HG03558 (cell line): ENCODE measurements at regions not wholly inside any gene's neighbourhood (a gene's known extent, or its start where the extent isn't known, plus 50 kb on each side); places are given as distances from the start of the nearest gene placed in this dataset.

Experiments
- ATAC-seq: cut with Tn5 transposase; IDR thresholded peaks from one replicate; pipeline ENCODE4 v1.9.1; 2021; ENCODE audit warnings: moderate number of reproducible peaks; ENCODE audit not compliant: unreplicated experiment; ENCODE audit errors: extremely low read depth

DNA sequence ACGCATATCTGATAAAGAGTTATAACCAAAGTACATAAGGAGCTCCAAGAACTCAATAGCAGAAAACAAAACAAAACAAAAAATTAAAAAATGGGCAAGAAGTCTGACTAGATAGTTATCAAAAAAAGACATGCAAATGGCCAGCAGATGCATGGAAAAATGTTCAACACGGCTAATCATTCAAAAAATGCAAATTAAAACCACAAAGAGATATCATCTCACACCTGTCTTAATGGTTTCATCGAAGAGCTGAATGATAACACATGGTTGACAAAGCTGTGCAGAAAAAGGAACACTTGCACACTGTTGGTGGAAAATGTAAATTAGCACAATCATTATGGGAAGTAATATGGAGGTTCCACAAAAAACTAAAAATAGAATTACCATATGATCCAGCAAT lies 751.3 kb upstream of the POU3F3 start:
- ATAC-seq, result no peak

DNA sequence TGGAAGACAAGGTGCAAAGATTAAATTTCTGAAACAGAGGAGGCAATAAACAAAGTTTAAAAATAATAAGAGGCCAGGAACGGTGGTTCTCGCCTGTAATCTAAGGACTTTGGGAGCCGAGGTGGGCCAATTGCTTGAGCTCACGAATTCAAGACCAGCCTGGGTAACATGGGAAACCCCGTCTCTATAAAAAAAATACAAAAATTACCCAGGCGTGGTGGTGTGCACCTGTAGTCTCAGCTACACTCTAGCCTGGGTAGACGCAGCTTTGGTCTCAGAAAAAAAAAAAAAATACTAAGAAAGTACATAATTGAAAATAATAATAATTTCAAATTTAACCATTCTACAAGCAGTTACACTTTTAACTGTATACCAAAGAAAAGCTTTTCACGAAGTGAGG lies 744.6 kb upstream of the POU3F3 start:
- ATAC-seq, result no peak

DNA sequence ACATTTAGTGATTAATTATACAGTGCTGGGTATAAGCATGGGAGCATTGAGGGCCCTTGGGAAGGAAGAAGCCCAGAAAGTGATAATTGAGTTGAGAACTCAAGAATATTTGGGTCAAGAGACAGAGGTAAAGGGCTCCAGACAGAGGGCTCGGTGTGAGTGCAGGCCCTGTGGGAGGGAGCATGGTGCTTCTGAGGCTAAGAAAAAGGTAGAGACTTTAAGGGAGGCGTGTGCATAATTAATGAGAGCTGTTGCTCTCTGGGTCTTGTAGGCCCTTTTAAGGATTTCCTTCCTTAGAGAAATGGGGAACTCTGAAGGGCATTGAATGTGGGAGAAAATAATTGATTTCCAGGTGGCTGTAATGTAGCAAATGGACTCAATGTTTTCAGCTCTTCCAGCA lies 735.0 kb upstream of the POU3F3 start:
- ATAC-seq, result no peak

DNA sequence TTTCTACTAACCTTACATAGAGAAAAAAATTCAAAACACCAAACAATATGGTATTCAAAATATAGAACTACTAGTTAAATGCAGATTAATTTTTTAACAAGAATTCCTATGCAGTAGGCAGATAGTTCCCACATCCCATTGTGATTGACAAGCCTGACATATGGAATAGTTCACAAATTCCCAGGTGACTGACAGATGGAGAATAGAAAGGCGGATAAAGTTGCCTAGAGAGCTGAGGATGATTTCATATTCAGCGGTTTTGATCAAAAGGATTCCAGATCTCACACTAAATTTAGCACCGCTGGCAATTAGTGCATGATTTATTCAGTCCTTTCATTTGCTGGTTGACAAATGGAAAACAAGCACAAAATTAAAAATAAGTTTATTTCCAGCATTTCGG lies 733.7 kb upstream of the POU3F3 start:
- no peak for ATAC-seq

DNA sequence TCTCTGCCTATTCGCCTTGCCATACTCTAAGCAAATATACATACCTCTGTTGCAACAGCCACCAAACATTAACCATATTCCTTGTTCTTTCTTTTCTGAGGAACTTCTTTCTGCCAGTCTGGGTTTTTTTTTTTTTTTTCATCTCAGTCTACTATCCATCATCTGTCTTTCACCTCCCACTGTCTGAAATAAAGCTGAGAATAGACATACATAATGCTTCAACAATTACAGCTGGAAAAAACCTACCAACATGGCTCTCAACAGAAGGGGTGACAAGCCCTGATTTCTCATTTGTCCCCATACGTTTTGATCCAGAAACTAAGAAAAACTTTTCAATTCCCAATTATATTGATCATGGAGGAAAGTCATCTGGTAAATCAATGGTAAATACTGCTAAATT lies 728.8 kb upstream of the POU3F3 start:
- no peak for ATAC-seq

DNA sequence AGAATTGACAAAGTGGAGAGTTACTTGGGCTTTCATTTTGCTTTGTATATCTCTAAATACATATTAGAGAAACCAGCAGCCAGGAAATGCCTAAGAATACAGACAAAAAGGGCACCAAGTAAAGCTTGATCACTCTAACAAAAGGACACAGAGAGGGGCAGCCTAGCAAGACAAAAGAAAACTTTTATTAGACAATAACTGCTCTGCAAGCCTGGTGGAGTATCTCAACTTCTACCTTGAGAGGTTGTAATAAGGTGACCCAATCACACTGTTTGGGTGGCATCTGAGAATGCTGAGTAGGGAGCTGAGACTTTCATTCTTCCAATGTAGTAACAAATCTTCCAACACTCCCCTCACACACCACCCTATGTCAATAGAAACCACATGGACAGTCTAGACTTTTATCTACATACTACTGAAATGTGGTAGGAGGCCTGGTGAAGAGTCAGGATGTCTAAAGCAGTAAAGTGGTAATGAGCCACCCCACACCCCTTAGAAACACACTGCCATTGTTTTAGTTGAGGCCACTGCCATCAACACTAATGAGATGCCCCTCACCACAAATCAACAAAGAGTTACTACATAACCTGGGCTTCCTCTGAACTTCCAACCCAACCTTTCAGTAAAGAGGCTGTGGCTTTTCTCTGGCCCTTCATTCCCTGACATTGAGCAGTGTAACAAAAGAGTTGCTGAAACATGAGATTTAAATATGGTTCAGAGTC lies 726.7 kb upstream of the POU3F3 start:
- ATAC-seq, result no peak

DNA sequence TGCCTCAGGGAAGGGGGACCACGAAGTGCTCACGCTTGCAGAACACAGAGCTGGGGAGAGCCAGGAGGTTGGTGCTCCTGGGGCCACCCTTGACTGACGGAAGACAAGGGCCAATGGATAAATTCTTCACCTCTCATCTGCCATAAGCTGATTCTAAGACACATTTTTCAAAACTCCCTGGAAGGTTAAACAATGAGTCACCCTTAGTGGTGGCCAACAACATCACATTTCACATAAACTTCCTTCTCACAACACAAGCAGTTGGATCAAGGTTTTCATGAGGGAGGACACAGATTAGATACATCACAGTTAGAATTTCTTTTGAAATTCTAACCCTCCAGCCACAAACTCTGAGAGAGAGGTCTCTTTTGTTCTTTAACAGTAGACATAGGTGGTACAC lies 713.6 kb upstream of the POU3F3 start:
- no peak for ATAC-seq

DNA sequence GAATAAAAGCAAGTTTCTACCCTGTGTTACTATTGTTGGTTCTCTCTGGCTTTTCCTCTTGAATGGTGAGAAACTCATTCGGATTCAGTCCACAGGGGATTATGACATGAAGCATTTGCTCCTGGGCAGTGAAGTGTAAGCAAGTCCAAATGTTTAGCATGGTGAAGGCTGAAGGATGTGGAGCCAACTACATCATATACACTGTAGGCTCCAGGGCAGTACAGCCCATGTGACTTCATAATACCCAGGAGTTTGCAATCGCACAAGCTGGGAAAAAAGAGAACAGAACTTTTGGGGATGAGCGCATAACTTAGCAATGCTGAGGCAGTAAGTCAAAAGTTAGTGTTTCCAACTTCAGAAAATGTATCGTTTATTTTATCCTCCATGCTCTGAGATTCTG lies 695.7 kb upstream of the POU3F3 start:
- ATAC-seq, result no peak

DNA sequence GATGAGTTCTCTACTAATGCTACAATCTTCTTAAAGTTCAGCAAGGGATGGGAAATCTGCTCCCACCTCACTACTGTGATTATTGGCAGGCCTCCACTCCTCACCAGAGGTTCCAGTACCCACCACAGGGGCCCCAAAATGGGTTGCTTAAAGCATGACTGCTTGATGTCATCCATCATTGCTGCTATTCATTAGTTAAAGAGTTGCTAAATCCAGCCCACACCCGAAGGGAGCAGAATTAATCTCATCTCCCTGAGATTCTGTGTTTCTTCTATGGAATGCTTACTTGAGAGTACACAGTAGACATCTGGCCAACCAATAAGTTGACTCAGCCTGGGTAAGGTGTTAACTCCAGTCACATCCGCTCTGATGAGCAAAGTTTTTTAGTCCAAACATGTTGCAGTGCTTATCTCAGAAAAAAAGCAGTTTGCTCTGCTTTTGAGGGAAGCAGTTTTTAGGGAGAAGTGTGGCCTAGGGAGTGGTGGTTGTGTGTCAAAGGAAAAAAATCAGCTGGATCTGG lies 690.2 kb upstream of the POU3F3 start:
- no peak for ATAC-seq

DNA sequence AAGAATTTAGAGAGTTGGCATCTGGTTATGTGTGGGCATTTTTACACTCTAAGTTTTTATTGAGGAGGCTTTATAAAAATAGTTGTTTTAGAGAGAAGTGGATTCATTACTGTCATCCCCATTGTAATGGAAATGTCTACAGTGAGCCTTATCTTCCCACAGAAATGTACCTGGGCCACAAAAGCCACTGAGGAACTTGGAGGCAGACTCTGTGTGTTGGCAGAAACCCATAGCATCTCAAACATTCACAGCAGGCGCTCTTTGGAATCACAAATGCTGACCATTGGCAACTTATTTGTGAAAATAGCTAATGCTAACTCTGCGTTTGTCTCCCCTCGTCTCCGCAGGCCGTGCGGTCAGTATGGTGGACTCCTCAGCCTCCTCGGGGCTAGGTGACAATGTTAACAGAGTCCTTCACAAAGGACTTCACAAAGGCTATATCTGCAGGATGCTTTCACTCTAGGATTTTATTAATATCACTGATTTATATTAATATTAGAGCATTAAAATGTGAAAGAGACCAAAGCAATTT lies 689.1 kb upstream of the POU3F3 start:
- ATAC-seq, result no peak

DNA sequence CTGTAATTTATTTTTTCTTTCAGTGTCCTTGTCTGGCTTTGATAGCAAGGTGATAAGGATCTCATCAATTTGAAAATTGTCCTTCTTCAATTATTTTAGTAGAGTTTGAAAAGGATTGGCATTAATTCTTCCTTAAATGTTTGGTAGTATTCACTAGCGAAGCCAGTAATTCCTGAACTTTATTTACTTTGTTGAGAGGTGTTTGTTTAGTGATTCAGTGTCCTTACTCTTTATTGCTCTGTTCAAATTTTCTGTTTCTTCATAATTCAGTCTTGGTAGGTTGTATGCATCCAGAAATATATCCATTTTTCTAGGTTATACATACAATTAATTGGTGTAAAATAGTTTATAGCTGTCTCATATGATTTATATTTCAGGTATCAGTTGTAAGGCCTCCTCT lies 676.7 kb upstream of the POU3F3 start:
- ATAC-seq, result no peak

DNA sequence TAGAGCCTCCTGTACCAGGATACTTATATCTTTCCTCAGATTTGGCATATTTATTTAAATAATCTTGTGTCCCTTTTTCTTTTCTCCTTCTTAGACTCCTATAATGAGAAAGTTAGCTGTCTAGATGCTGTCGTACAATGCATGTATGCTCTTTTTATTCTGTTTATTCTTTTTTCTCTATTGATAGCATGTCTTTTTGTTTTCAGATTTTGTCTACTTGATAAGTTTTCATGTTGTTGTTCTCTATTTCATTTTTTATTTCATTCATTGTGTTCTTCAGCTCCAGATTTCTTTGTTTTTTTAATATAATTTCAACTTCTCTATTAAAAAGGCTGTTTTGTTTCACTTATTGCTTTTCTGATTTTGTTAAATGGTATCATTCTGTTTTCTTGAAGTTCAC lies 674.3 kb upstream of the POU3F3 start:
- no peak for ATAC-seq

DNA sequence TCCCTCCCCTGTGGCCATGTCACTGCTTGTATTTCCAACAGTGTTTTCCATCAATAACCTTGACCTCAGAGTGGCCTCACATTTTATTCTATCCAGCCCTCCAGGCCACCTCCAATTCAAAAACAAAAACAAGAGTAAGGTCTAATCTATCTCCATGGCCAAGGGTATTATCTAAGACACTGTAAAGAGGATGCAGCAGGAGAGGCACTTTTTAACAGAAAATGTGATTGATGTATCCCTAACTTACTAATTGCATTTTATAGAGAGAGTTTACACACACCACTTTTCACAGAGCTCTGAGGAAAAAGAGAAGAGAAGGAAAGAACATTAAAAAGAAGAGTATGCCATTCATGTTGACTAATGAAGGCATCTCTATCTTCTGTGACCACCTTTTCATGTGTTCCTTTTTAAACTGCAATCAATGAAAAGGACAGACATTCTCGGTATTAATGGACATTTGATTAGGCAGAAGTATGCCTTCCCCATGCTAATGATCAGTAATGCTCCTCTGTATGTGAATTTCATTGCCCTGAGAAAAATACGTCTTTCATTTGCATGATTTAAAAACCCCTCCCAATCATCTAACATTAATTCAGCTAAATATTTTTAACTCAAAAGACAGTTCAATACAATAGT lies 653.3 kb upstream of the POU3F3 start:
- no peak for ATAC-seq

DNA sequence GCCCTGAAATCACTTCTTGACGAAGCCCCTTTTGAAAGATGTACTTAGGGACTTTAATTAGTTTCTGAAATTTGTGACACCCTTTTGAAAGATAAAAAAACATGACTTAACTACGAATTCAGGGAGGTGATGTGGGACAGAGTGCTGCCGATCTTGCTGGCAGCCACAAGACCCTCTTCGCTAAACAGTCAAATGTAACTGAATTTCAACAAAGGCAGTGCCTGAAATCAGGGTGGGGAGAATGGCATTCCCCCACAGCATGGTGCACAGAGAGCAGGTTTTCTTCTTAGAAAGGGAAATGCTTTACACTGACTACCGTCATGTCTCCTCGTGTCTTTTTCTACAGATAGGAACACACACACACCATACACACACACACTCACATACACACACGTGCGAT lies 640.2 kb upstream of the POU3F3 start:
- ATAC-seq, result no peak

DNA sequence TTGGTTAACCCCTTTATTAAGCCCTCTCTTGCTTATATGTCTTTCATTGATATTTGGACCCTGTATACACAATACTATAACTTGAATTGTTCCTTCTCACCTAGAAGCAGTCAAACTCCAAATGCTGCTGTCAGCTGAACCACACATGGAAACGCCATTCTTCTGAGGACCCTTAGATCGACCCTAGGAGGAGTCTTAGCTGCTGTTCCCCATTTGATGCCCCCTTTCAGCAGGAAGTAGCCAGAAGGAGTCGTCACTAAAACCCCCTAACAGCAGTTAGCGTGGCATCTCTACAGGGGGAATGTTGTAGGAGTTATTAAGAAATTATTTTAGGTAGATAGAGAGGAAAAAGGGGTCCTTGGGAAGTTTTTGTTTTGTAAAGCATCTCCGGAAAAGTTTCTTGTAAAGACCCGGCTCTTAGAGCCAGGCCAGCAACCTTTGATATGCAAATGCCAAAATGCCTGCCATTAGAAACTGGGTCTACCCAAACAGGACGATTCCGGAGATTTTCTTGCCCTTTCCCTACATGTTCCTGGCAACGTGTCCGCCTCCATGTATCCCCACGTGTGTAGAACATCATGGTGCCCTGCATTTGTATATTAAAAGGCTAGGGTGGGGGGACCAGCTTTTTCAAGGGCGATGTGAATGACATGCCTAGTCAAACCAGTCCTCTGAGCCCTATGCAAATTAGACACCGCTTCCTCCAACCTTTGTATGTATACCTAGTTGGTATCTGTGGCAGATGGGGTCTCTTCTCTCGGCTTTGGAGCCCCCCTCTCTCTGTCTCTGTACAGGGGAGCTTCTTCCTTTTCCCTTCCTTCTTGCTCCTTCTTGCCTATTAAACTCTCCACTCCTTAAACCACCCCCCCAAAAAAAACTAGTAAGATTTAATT lies 638.4 kb upstream of the POU3F3 start:
- ATAC-seq, result no peak

DNA sequence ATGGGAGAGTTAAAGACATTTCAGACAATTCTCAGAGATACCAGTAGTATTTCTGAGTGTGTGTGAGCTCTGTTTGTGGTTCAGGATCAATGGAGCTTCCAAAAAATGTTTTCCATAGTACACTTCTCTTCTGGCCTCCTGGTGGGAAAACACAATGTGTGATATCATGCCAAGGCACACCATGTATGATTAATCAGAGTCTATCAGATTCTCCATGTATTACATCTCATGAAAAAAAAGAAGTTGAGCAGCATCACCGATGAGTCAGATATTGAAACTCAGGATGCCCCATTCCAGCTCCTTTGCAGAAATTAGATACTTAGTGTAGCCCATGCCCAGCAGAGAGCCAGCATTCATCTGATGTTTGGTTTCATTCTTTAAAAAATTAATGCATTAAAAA lies 620.3 kb upstream of the POU3F3 start:
- no peak for ATAC-seq

DNA sequence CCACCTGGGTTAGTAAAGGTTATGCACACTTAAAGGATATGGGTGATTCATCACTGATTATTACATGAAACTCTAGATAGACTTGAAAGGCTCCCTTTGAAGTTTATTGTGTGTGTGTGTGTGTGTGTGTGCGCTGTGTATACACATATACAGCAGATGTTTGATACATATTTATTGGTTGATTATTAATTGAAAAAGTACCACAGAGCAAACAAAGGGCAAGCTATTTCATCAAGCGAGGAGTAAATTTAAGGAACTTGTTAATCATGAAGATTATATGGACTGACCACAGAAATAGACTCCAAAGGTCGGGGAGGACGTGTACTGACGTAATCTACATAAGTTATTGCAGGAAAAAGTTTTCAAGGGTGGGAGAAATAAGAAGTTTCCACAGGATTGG lies 617.4 kb upstream of the POU3F3 start:
- no peak for ATAC-seq

DNA sequence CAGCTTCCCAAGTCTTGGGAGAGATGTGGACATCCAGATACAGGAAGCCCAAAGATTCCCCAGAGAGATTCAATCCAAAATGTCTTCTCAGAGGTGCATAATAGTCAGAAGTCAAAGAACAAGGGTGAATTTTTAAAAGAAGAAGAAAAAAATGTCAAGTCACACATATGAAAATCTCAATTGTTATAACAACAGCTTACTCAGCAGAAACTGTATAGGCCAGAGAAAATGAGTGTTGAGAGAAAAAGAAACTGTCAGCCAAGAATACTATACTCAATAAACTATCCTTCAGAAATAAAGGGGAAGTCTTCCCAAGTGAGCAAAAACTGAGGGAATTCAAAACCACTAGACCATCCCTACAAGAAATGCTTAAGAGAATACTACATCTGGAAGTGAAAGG lies 612.9 kb upstream of the POU3F3 start:
- ATAC-seq, result no peak

DNA sequence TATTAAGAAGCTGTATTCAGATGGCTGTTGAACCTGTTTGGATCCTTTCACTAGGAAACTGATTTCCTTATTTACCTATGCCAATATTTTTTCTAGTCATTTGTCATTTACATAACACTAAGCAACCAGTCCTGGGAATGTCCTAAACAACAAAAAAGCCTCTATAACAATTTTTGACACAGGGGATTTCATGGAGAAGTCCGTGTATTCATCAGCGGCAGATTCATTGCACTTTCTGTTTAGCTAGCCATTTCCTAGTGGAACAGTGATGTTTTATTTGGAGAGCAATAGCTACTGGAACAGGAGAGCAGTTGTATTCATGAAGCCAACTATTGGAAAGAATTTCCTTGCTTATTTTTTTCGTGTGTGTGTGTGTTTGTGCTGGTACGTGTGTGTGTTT lies 604.3 kb upstream of the POU3F3 start:
- ATAC-seq, result no peak

DNA sequence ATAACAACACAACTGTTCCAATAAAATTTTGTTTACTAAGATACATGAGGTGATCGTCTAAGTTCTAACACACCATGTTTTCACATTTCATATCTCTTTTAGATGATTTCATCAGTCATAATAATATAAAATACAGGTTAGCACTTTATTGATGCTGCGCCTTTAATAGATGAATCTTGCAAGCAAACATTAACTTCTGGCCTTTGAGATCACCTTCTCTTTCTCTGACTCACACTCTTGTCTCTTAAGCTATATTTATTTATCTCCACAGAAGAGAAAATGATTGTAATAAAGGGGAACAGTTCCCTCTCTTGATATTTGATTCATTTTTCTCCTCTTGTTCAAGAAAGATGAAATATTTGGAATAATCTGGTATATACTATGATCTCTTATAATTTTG lies 603.3 kb upstream of the POU3F3 start:
- ATAC-seq, result no peak

DNA sequence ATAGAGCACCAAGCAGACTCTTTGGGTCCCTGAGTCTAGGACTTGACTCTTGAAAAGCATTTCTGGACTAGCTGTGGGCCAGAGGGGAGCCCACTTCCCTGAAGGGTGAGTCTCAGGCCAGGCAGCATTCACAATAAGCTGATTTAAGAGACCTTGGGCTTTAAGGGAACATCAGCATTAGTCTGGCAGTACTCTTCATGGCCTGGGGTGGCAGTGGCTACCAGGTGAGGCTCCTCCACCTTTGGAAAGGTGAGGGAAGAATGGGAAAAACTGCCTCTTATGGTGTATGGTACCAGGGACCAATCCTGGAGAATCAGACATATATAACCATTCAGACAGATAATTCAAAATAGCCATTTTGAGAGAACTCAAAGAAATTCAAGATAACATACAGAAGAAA lies 599.9 kb upstream of the POU3F3 start:
- no peak for ATAC-seq
